ENCODE measurements at regions not wholly inside any gene's neighbourhood (a gene's known extent, or its start where the extent isn't known, plus 50 kb on each side); places are given as distances from the start of the nearest gene placed in this dataset.

DNA sequence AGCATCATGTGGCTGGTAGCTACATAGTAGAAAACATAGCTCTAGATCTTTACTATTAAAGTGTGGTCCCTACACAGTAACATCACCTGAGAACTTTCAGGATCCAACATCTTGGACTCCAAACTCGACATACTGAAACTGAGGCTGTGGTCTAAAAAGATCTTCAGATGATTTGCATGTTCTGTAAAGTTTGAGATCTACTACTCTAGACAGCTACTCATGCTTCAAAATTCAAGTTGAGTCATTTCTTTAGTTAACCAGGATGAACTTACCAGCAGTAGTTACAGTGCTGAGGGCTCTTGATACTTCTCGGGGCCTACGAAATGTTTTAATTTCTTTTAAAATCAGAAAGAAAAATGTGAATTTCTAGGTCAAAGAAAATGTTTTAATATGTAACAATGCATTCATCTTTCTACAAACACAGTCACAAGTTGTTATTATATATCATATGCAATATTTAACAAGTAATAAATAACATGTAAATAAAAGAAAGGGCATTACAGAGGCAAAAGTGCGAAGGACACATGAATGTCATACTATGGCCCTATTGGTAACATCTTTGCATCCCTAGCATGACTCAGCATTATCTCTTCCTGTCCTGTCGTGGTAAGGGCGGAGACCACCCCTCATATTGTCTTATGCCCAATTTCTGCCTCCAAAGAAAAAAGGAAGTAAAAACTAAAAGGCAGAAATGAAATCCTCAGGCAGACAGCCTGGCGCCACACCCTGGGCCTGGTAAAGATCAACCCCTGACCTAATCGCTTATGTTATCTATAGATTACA is 563.9 kb upstream of the TLE4 start:
- H2AFZ ChIP-seq (ENCODE audit: low read depth, low read length, severe bottlenecking) = no peak overlapping the region
- no peak overlapping the region for H3K9ac ChIP-seq (ENCODE audit: low read length)
- no peaks in the 10 kb centered on the region for H3F3A ChIP-seq (ENCODE audit: insufficient read depth)
- H3K9me2 ChIP-seq (replicated peaks; ENCODE audit: insufficient read depth, low read length) = no peaks in the 10 kb centered on the region
- H3K4me2 ChIP-seq (ENCODE audit: low read depth, low read length, poor library complexity, severe bottlenecking) = no peak overlapping the region
- no peaks in the 10 kb centered on the region for H3K36me3 ChIP-seq (ENCODE audit: low read length)
- TF ChIP-seq, protein P1, sequence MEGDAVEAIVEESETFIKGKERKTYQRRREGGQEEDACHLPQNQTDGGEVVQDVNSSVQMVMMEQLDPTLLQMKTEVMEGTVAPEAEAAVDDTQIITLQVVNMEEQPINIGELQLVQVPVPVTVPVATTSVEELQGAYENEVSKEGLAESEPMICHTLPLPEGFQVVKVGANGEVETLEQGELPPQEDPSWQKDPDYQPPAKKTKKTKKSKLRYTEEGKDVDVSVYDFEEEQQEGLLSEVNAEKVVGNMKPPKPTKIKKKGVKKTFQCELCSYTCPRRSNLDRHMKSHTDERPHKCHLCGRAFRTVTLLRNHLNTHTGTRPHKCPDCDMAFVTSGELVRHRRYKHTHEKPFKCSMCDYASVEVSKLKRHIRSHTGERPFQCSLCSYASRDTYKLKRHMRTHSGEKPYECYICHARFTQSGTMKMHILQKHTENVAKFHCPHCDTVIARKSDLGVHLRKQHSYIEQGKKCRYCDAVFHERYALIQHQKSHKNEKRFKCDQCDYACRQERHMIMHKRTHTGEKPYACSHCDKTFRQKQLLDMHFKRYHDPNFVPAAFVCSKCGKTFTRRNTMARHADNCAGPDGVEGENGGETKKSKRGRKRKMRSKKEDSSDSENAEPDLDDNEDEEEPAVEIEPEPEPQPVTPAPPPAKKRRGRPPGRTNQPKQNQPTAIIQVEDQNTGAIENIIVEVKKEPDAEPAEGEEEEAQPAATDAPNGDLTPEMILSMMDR (IDR thresholded peaks at IDR 0.05; ENCODE audit: insufficient read depth, low read length, poor library complexity, severe bottlenecking) = no peak
- TF ChIP-seq EZH2phosphoT487 (conservative IDR thresholded peaks at IDR 0.05; ENCODE audit: low read length) = no peak
- H3K27me3 ChIP-seq (ENCODE audit: low read length) = no peaks in the 10 kb centered on the region
- no peaks in the 10 kb centered on the region for H4K20me1 ChIP-seq (ENCODE audit: low read depth, low read length)
- H3K9me3 ChIP-seq (ENCODE audit: insufficient read depth, low read length) = no peaks in the 10 kb centered on the region
- H3K79me2 ChIP-seq (ENCODE audit: insufficient read depth, low read length) = no peaks in the 10 kb centered on the region
- H3K27ac ChIP-seq (ENCODE audit: low read depth, low read length) = no peak overlapping the region
- H3K4me3 ChIP-seq (ENCODE audit: insufficient read depth, low read length, poor library complexity, severe bottlenecking) = no peak overlapping the region

DNA sequence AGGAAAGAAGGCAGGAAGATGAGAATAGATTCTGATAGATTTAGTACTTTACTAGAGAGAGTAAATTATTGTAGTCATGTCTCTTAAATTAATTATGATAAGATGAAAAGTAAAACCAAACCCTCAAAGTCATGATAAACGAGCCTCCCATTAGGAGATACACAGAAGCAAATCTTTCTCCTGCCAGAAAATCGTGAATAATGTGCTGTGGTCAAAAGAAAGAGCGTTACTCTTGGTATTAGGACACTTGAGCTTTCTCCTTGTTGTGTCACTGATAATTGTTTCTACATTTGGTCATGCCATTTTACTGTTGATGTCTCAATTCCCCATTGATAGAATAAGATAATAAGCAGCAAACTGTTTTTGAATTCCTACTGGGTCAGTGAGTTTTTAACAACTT is 562.8 kb upstream of the TLE4 start:
- Histone ChIP-seq H3K9me3 (ENCODE audit: insufficient read depth, low read length) (no peaks in the 10 kb centered on the region), H3K27ac (ENCODE audit: low read depth, low read length) (no peak overlapping the region), H3K4me2 (ENCODE audit: low read depth, low read length, poor library complexity, severe bottlenecking) (no peak overlapping the region), H4K20me1 (ENCODE audit: low read depth, low read length) (no peaks in the 10 kb centered on the region), H3K9ac (ENCODE audit: low read length) (no peak overlapping the region), H3K9me2 (replicated peaks; ENCODE audit: insufficient read depth, low read length) (no peaks in the 10 kb centered on the region), H2AFZ (ENCODE audit: low read depth, low read length, severe bottlenecking) (no peak overlapping the region), H3K4me3 (ENCODE audit: insufficient read depth, low read length, poor library complexity, severe bottlenecking) (no peak overlapping the region), H3K79me2 (ENCODE audit: insufficient read depth, low read length) (no peaks in the 10 kb centered on the region), H3K27me3 (ENCODE audit: low read length) (no peaks in the 10 kb centered on the region), H3K36me3 (ENCODE audit: low read length) (no peaks in the 10 kb centered on the region), H3F3A (ENCODE audit: insufficient read depth) (no peaks in the 10 kb centered on the region)
- no peak for TF ChIP-seq EZH2phosphoT487 (conservative IDR thresholded peaks at IDR 0.05; ENCODE audit: low read length)
- TF ChIP-seq, protein P1 (IDR thresholded peaks at IDR 0.05; ENCODE audit: insufficient read depth, low read length, poor library complexity, severe bottlenecking) = no peak

DNA sequence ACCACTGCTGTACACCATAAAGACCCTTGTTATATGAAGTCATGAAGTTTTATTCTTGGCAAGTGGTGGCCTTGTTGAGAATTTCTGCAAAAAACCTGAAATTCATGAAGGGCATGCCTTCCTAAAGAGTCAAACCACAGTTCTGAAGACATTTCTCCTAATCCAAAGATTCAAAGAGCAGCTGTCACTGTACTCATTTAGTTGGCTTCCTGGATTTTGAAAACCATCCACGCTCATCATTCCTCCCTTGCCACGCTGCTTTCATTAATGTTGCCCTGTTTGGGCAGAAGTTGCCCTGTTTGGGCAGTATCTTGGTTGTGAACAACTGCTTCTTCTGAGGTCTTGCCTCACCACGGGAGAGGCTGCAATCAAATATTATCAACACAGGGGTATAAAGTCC is 560.3 kb upstream of the TLE4 start:
- no peak overlapping the region for H2AFZ ChIP-seq (ENCODE audit: low read depth, low read length, severe bottlenecking)
- H3K4me3 ChIP-seq (ENCODE audit: insufficient read depth, low read length, poor library complexity, severe bottlenecking) = no peak overlapping the region
- no peak overlapping the region for H3K27ac ChIP-seq (ENCODE audit: low read depth, low read length)

More for the DNA sequence above, 560.3 kb upstream of the TLE4 start:
- Histone ChIP-seq H3K9ac (ENCODE audit: low read length) (no peak overlapping the region), H3K9me3 (ENCODE audit: insufficient read depth, low read length) (no peaks in the 10 kb centered on the region), H3K79me2 (ENCODE audit: insufficient read depth, low read length) (no peaks in the 10 kb centered on the region), H4K20me1 (ENCODE audit: low read depth, low read length) (no peaks in the 10 kb centered on the region), H3K4me2 (ENCODE audit: low read depth, low read length, poor library complexity, severe bottlenecking) (no peak overlapping the region), H3K36me3 (ENCODE audit: low read length) (no peaks in the 10 kb centered on the region), H3K9me2 (replicated peaks; ENCODE audit: insufficient read depth, low read length) (no peaks in the 10 kb centered on the region), H3K27me3 (ENCODE audit: low read length) (no peaks in the 10 kb centered on the region), H3F3A (ENCODE audit: insufficient read depth) (no peaks in the 10 kb centered on the region)
- TF ChIP-seq EZH2phosphoT487 (conservative IDR thresholded peaks at IDR 0.05; ENCODE audit: low read length) = no peak
- TF ChIP-seq, protein P1 (IDR thresholded peaks at IDR 0.05; ENCODE audit: insufficient read depth, low read length, poor library complexity, severe bottlenecking) = no peak
